NCI-H524 treated with DMSO at 0.1 percent for 48 hours (cell line): ENCODE measurements at regions not wholly inside any gene's neighbourhood (a gene's known extent, or its start where the extent isn't known, plus 50 kb on each side); places are given as distances from the start of the nearest gene placed in this dataset.

Source experiments
- DNase-seq: peaks from one replicate; lab custom pipeline; 2025; lab: John Stamatoyannopoulos, UW

GRCh38 chr16:62657116-62657515, 620.9 kb upstream of the CDH8 start:
- DNase-seq: no peak

- DNase-seq: peak; percentile 65
Measured at GRCh38 chr16:62652441-62653120, 616.3 kb upstream of the CDH8 start.

- no peak for DNase-seq
Measured at GRCh38 chr16:62648256-62648655, 612.0 kb upstream of the CDH8 start.

GRCh38 chr16:62644030-62644812, 608.0 kb upstream of the CDH8 start:
- DNase-seq: no peak

- DNase-seq: no peak
Measured at GRCh38 chr16:62642677-62643076, 606.4 kb upstream of the CDH8 start.

GRCh38 chr16:62639890-62640289, 603.7 kb upstream of the CDH8 start:
- no peak for DNase-seq

GRCh38 chr16:62638964-62639870, 603.0 kb upstream of the CDH8 start:
- no peak for DNase-seq

- no peak for DNase-seq
Measured at GRCh38 chr16:62638324-62638911, 602.2 kb upstream of the CDH8 start.

- DNase-seq: no peak
Measured at GRCh38 chr16:62625326-62625725, 589.1 kb upstream of the CDH8 start.

- DNase-seq: no peak
Measured at GRCh38 chr16:62620275-62620674, 584.0 kb upstream of the CDH8 start.

- DNase-seq: no peak
Measured at GRCh38 chr16:62615526-62615925, 579.3 kb upstream of the CDH8 start.

- no peak for DNase-seq
Measured at GRCh38 chr16:62610291-62610690, 574.1 kb upstream of the CDH8 start.

GRCh38 chr16:62602790-62603189, 566.6 kb upstream of the CDH8 start:
- DNase-seq: no peak

- DNase-seq: no peak
Measured at GRCh38 chr16:62597875-62598274, 561.6 kb upstream of the CDH8 start.

- no peak for DNase-seq
Measured at GRCh38 chr16:62596584-62596983, 560.3 kb upstream of the CDH8 start.

- DNase-seq: no peak
Measured at GRCh38 chr16:62596125-62596524, 559.9 kb upstream of the CDH8 start.

GRCh38 chr16:62586128-62586862, 550.1 kb upstream of the CDH8 start:
- DNase-seq: no peak

- no peak for DNase-seq
Measured at GRCh38 chr16:62585041-62585545, 548.9 kb upstream of the CDH8 start.

GRCh38 chr16:62583414-62583813, 547.2 kb upstream of the CDH8 start:
- no peak for DNase-seq

GRCh38 chr16:62573466-62573865, 537.2 kb upstream of the CDH8 start:
- no peak for DNase-seq

GRCh38 chr16:62568926-62569325, 532.7 kb upstream of the CDH8 start:
- DNase-seq: no peak
